Gastrocnemius medialis (tissue), 4 donors: ENCODE measurements at regions not wholly inside any gene's neighbourhood (a gene's known extent, or its start where the extent isn't known, plus 50 kb on each side); places are given as distances from the start of the nearest gene placed in this dataset.

Experiments used
- ATAC-seq, 2 donors: fragments of 150-250 bp; one replicate each; pipeline ENCODE4 v1.9.1; 2016
- DNase-seq, 2 donors: peaks; one replicate each; pipeline ENCODE4 v3.0.0-alpha.2; 2019
- H3K27ac ChIP-seq, 4 donors: fragments of 200-600 bp; sonication (generic); 1 replicate in 1 of 4; 2 replicates in 3 of 4; pipeline ENCODE4 v1.5.1; 2016 to 2018; ENCODE audit warnings: mild to moderate bottlenecking in 2 of 4, moderate library complexity in 1 of 4
- H3K27me3 ChIP-seq, 3 donors: fragments of 200-600 bp; sonication (generic) in 2 of 3; 1 replicate in 1 of 3; 2 replicates in 2 of 3; pipeline versions ENCODE4 v1.5.1 to v1.6.0; 2016 to 2019; ENCODE audit warnings: mild to moderate bottlenecking in 1 of 3, moderate library complexity in 1 of 3
- H3K36me3 ChIP-seq, 2 donors: fragments of 200-600 bp; sonication (generic) in 1 of 2; one replicate each; pipeline ENCODE4 v1.5.1; 2017 to 2018
- H3K4me1 ChIP-seq, 2 donors: fragments of 200-600 bp; sonication (generic) in 1 of 2; one replicate each; pipeline ENCODE4 v1.5.1; 2016 to 2017; ENCODE audit warnings: mild to moderate bottlenecking in 2 of 2
- H3K4me3 ChIP-seq, 4 donors: fragments of 200-600 bp; sonication (generic) in 3 of 4; 1 replicate in 1 of 4; 2 replicates in 3 of 4; pipeline ENCODE4 v1.5.1; 2016 to 2019; ENCODE audit warnings: mild to moderate bottlenecking in 2 of 4
- H3K9me3 ChIP-seq, 3 donors: fragments of 200-600 bp; sonication (generic) in 2 of 3; 1 replicate in 1 of 3; 2 replicates in 2 of 3; pipeline ENCODE4 v1.5.1; 2016 to 2019
- POLR2A ChIP-seq, 2 donors: fragments of 450-650 bp; IDR thresholded peaks; one replicate each; pipeline ENCODE4 v1.6.1; 2017; ENCODE audit warnings: antibody characterized with exemption in 2 of 2, mild to moderate bottlenecking in 2 of 2, moderate library complexity in 2 of 2
- in situ Hi-C, 4 donors: fragments of 200-750 bp; cut with MboI; loops; one replicate each; pipeline versions ENCODE4 v1.15.0 to v1.8.0; 2017; ENCODE audit warnings: low sequenced_read_pairs in 4 of 4
- intact Hi-C: fragments of 100-400 bp; cut with DNase I; formaldehyde crosslinking; loops from one replicate; pipeline ENCODE4 v1.15.1; 2023; ENCODE audit warnings: low total_unique reads
- TF ChIP-seq, protein P1 (sequence below), 5 experiments: fragments of 450-650 bp in 3 of 5; fragments of 200-600 bp in 2 of 5; sonication (generic) in 2 of 5; IDR thresholded peaks in 4 of 5; conservative IDR thresholded peaks in 1 of 5; 1 replicate in 4 of 5; 2 replicates in 1 of 5; pipeline ENCODE4 v1.5.1; 2016 to 2019; ENCODE audit warnings: antibody characterized with exemption in 5 of 5, mild to moderate bottlenecking in 3 of 5, moderate library complexity in 3 of 5

DNA sequence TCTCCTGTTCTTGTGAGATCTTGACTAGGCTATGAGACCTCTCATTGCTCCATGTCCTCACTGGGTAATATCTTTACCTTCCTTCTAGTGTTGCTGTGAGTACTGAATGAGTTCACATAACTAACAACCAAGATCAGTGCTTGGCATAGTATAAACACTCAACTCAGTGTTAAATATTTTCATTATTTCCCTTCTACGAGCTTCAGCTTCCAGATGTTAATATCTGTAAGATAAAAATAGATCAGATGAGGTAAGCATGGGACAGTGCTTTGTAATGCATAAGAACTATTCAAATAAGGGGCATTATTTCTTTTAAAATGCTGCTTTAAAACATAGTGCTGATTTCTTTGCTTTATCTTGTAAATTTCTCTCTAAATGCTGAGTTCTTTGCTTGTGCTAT is 130.8 kb downstream of the DIPK2A start:
- Histone ChIP-seq H3K27me3 (no peaks in the 10 kb centered on the region), H3K4me3 (no peak overlapping the region), H3K9me3 (peaks cover 0 to 3% (median 0%) of the 10 kb centered on the region in 3 donors), H3K36me3 (no peaks in the 10 kb centered on the region), H3K27ac (no peak overlapping the region), H3K4me1 (no peaks in the 10 kb centered on the region)
- intact Hi-C loops (no loop called here), in situ Hi-C loops (no loop called here)
- no peak for DNase-seq
- ATAC-seq: no peak
- TF ChIP-seq, protein P1, sequence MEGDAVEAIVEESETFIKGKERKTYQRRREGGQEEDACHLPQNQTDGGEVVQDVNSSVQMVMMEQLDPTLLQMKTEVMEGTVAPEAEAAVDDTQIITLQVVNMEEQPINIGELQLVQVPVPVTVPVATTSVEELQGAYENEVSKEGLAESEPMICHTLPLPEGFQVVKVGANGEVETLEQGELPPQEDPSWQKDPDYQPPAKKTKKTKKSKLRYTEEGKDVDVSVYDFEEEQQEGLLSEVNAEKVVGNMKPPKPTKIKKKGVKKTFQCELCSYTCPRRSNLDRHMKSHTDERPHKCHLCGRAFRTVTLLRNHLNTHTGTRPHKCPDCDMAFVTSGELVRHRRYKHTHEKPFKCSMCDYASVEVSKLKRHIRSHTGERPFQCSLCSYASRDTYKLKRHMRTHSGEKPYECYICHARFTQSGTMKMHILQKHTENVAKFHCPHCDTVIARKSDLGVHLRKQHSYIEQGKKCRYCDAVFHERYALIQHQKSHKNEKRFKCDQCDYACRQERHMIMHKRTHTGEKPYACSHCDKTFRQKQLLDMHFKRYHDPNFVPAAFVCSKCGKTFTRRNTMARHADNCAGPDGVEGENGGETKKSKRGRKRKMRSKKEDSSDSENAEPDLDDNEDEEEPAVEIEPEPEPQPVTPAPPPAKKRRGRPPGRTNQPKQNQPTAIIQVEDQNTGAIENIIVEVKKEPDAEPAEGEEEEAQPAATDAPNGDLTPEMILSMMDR (IDR thresholded peaks at IDR 0.05 in 4 of 5, conservative IDR thresholded peaks at IDR 0.05 in 1 of 5): no peak
- no peak for TF ChIP-seq POLR2A (IDR thresholded peaks at IDR 0.05)

DNA sequence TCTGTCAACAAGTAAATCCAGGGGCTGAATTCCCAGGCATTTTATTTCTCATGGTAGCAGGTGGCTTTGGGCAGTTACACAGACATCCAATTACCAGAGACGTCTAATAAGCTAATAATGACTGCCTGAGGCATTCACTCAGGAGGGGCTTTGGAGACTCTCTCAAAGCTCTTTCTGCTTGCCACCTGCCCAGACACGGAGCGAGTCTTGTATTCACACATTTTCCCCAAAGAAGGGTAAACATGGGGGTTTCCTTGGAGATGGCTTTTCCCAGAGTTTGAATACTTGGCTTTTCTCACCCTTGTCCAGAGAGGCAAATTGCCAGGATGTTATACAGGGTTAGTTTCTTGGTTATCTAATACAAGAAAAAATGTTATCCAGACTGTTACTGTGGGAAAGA is 132.6 kb downstream of the DIPK2A start:
- DNase-seq (no peak), ATAC-seq (no peak)
- intact Hi-C loops: no loop called here
- Histone ChIP-seq H3K27ac (no peak overlapping the region), H3K9me3 (peaks cover 0 to 3% (median 0%) of the 10 kb centered on the region in 3 donors), H3K27me3 (no peaks in the 10 kb centered on the region), H3K4me1 (peaks cover 0 to 6% of the 10 kb centered on the region in 2 donors), H3K4me3 (no peak overlapping the region), H3K36me3 (no peaks in the 10 kb centered on the region)
- in situ Hi-C loops: no loop called here
- TF ChIP-seq, protein P1 (IDR thresholded peaks at IDR 0.05 in 4 of 5, conservative IDR thresholded peaks at IDR 0.05 in 1 of 5): no peak
- TF ChIP-seq POLR2A (IDR thresholded peaks at IDR 0.05): no peak

DNA sequence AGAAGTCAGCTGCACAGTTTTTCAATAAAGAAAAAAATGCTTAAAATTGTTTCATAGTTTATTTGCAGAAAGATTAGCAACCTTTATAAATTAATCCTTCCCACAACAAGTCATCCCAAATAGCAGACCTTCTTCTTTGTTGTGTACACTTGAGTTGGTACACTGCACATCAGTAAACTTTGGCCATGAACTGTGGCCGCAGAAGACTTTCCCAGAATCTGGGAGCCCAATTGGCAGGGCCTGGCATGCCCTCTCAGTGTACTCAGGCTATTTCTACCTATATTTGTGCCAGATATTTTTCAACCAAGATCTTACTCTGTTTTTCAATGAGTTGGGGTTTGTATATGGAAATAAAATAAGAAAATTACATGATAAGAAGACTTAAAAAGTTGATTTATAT is 133.1 kb downstream of the DIPK2A start:
- in situ Hi-C loops: no loop called here
- H3K27ac ChIP-seq: no peak overlapping the region

DNA sequence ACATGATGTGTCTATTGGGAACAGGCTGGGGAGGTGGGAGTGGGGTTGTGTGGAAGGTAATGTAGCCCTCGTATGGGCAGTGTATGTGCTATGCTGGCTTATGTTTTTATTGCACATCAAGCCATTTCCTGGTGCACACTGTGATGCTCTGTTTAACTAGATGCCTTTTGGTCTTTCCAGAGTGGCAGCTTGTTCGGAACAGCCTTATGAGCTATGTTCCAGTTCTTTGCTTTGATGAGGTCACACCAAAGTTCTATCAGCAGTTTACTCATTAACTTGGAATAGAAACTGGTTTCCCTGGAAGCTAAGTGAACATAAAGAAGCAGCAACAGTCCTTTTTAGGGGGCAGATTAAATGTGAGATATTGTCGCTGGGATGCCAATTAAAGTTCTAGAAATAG is 133.9 kb downstream of the DIPK2A start:
- no peaks in the 10 kb centered on the region for H3K27me3 ChIP-seq
- no peak for DNase-seq
- no peak for TF ChIP-seq POLR2A (IDR thresholded peaks at IDR 0.05)
- TF ChIP-seq, protein P1 (IDR thresholded peaks at IDR 0.05 in 4 of 5, conservative IDR thresholded peaks at IDR 0.05 in 1 of 5): no peak
- intact Hi-C loops (no loop called here), in situ Hi-C loops (no loop called here)
- H3K27ac ChIP-seq: no peak overlapping the region
- H3K4me1 ChIP-seq: peaks cover 0 to 6% of the 10 kb centered on the region in 2 donors
- no peak overlapping the region for H3K4me3 ChIP-seq
- no peaks in the 10 kb centered on the region for H3K9me3 ChIP-seq
- H3K36me3 ChIP-seq: no peaks in the 10 kb centered on the region
- no peak for ATAC-seq

More for the DNA sequence above, 133.1 kb downstream of the DIPK2A start:
- Histone ChIP-seq H3K4me1 (peaks cover 0 to 6% of the 10 kb centered on the region in 2 donors), H3K27me3 (no peaks in the 10 kb centered on the region), H3K9me3 (no peaks in the 10 kb centered on the region), H3K36me3 (no peaks in the 10 kb centered on the region), H3K4me3 (no peak overlapping the region)
- TF ChIP-seq, protein P1 (IDR thresholded peaks at IDR 0.05 in 4 of 5, conservative IDR thresholded peaks at IDR 0.05 in 1 of 5): no peak
- no peak for TF ChIP-seq POLR2A (IDR thresholded peaks at IDR 0.05)
- intact Hi-C loops: no loop called here
- DNase-seq (no peak), ATAC-seq (no peak)

DNA sequence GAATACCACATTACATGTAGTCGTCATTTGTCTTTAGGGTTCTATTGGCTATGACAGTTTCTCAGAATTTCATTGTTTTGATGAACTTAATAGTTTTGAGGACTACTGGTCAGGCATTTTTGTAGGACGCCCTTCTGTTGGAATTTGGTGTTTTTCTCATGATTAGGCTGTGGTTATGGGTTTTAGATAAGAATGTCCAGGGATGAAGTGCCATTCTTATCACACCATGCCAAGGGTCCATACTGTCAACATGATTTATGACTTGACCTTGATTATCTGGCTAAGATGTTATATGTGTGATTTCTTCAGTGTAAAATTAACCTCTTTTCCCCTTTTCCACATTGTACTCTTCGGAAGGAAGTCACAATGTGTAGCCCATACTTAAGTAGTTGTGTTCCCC is 135.3 kb downstream of the DIPK2A start:
- Histone ChIP-seq H3K27me3 (no peaks in the 10 kb centered on the region), H3K27ac (no peak overlapping the region), H3K9me3 (no peaks in the 10 kb centered on the region), H3K4me3 (no peak overlapping the region), H3K36me3 (no peaks in the 10 kb centered on the region), H3K4me1 (peaks cover 0 to 6% of the 10 kb centered on the region in 2 donors)
- intact Hi-C loops (no loop called here), in situ Hi-C loops (no loop called here)
- DNase-seq (no peak), ATAC-seq (no peak)
- TF ChIP-seq POLR2A (IDR thresholded peaks at IDR 0.05): no peak
- TF ChIP-seq, protein P1 (IDR thresholded peaks at IDR 0.05 in 4 of 5, conservative IDR thresholded peaks at IDR 0.05 in 1 of 5): no peak
